Breast epithelium (tissue), 4 donors: ENCODE measurements at regions not wholly inside any gene's neighbourhood (a gene's known extent, or its start where the extent isn't known, plus 50 kb on each side); places are given as distances from the start of the nearest gene placed in this dataset.

Experiments used
- DNase-seq, 2 donors: peaks; one replicate each; pipeline ENCODE4 v3.0.0-alpha.2; 2019; ENCODE audit warnings: low spot score in 2 of 2
- H3K27ac ChIP-seq, 2 donors: fragments of 200-600 bp; sonication (generic) in 1 of 2; one replicate each; pipeline ENCODE4 v1.5.1; 2016 to 2019; ENCODE audit warnings: mild to moderate bottlenecking in 1 of 2
- H3K27me3 ChIP-seq, 2 donors: fragments of 200-600 bp; sonication (generic) in 1 of 2; one replicate each; pipeline versions ENCODE4 v1.5.1 to v1.6.0; 2017 to 2019; ENCODE audit warnings: control low read depth in 1 of 2, mild to moderate bottlenecking in 1 of 2
- H3K36me3 ChIP-seq: fragments of 200-600 bp; one replicate; pipeline ENCODE4 v1.5.1; 2019
- H3K4me1 ChIP-seq, 2 donors: fragments of 200-600 bp; sonication (generic); one replicate each; pipeline ENCODE4 v1.5.1; 2016 to 2019; ENCODE audit warnings: control low read depth in 1 of 2
- H3K4me3 ChIP-seq, 3 donors: fragments of 200-600 bp; sonication (generic); 1 replicate in 2 of 3; 2 replicates in 1 of 3; pipeline ENCODE4 v1.5.1; 2016 to 2019; ENCODE audit warnings: mild to moderate bottlenecking in 3 of 3, moderate library complexity in 2 of 3
- H3K9me3 ChIP-seq, 2 donors: fragments of 200-600 bp; sonication (generic) in 1 of 2; one replicate each; pipeline ENCODE4 v1.5.1; 2016 to 2019; ENCODE audit warnings: control low read depth in 1 of 2
- CTCF ChIP-seq, 3 donors: fragments of 450-650 bp; IDR thresholded peaks; one replicate each; pipeline ENCODE4 v1.5.1; 2016 to 2017; ENCODE audit warnings: antibody characterized with exemption in 3 of 3, mild to moderate bottlenecking in 3 of 3, moderate library complexity in 3 of 3
- POLR2A ChIP-seq: fragments of 450-650 bp; IDR thresholded peaks from one replicate; pipeline ENCODE4 v1.6.1; 2016; ENCODE audit warnings: antibody characterized with exemption, mild to moderate bottlenecking, moderate library complexity
- POLR2AphosphoS5 ChIP-seq, 3 donors: sonication (generic); formaldehyde crosslinking; IDR thresholded peaks; one replicate each; pipeline ENCODE4 v1.6.1; 2017; ENCODE audit warnings: antibody characterized with exemption in 3 of 3
- intact Hi-C: fragments of 100-400 bp; cut with DNase I; formaldehyde crosslinking; loops from one replicate; pipeline ENCODE4 v1.15.1; 2023; ENCODE audit warnings: low total_unique reads

GRCh38 chr1:199597152-199597551 is 430.4 kb upstream of the NR5A2 start:
- intact Hi-C loops, result no loop called here
- Histone ChIP-seq H3K4me3 (no peak overlapping the region), H3K27me3 (no peaks in the 10 kb centered on the region), H3K4me1 (no peaks in the 10 kb centered on the region), H3K9me3 (peaks cover 0 to 8% of the 10 kb centered on the region in 2 donors), H3K36me3 (no peaks in the 10 kb centered on the region), H3K27ac (no peak overlapping the region)
- TF ChIP-seq POLR2AphosphoS5 (IDR thresholded peaks at IDR 0.05), result no peak
- TF ChIP-seq CTCF (IDR thresholded peaks at IDR 0.05), result no peak
- no peak for DNase-seq

- Histone ChIP-seq H3K27me3 (no peaks in the 10 kb centered on the region), H3K4me1 (no peaks in the 10 kb centered on the region), H3K36me3 (no peaks in the 10 kb centered on the region), H3K9me3 (peaks cover 0 to 5% of the 10 kb centered on the region in 2 donors), H3K4me3 (no peak overlapping the region), H3K27ac (no peak overlapping the region)
- TF ChIP-seq CTCF (IDR thresholded peaks at IDR 0.05) (no peak), POLR2A (no peak), POLR2AphosphoS5 (IDR thresholded peaks at IDR 0.05) (no peak)
- DNase-seq, result no peak
- intact Hi-C loops, result no loop called here
These were observed 419.1 kb upstream of the NR5A2 start for GRCh38 chr1:199608414-199608813.

GRCh38 chr1:199612976-199613774 is 414.3 kb upstream of the NR5A2 start:
- Histone ChIP-seq H3K9me3 (no peaks in the 10 kb centered on the region), H3K4me3 (no peak overlapping the region), H3K4me1 (no peaks in the 10 kb centered on the region), H3K36me3 (no peaks in the 10 kb centered on the region), H3K27ac (no peak overlapping the region), H3K27me3 (no peaks in the 10 kb centered on the region)
- intact Hi-C loops, result no loop called here
- TF ChIP-seq CTCF (IDR thresholded peaks at IDR 0.05) (no peak), POLR2A (no peak), POLR2AphosphoS5 (IDR thresholded peaks at IDR 0.05) (no peak)
- no peak for DNase-seq

GRCh38 chr1:199616947-199617346 is 410.6 kb upstream of the NR5A2 start:
- no peak for DNase-seq
- intact Hi-C loops, result no loop called here

More at GRCh38 chr1:199616947-199617346, 410.6 kb upstream of the NR5A2 start:
- Histone ChIP-seq H3K27me3 (no peaks in the 10 kb centered on the region), H3K9me3 (no peaks in the 10 kb centered on the region), H3K4me3 (no peak overlapping the region), H3K4me1 (no peaks in the 10 kb centered on the region), H3K27ac (no peak overlapping the region), H3K36me3 (no peaks in the 10 kb centered on the region)
- TF ChIP-seq POLR2A, result no peak
- no peak for TF ChIP-seq CTCF (IDR thresholded peaks at IDR 0.05)
- no peak for TF ChIP-seq POLR2AphosphoS5 (IDR thresholded peaks at IDR 0.05)
